KMS-11 (cell line): ENCODE measurements at regions not wholly inside any gene's neighbourhood (a gene's known extent, or its start where the extent isn't known, plus 50 kb on each side); places are given as distances from the start of the nearest gene placed in this dataset.
"Not testable (repeated sequence)": the region's sequence is repeated elsewhere in the genome, so short reads cannot be mapped to it uniquely, and the experiment has no call there.

ENCODE experiments used
- H2AFZ ChIP-seq: fragments of 200-600 bp; sonication (generic); 2 replicates; pipeline ENCODE4 v1.6.1; 2016; ENCODE audit warnings: antibody characterized with exemption, mixed run types, low read depth
- H3K27ac ChIP-seq: fragments of 200-600 bp; sonication (generic); 2 replicates; pipeline ENCODE4 v1.6.1; 2016; ENCODE audit warnings: mild to moderate bottlenecking, mixed run types
- H3K27me3 ChIP-seq: fragments of 200-600 bp; sonication (generic); 2 replicates; pipeline ENCODE4 v1.6.1; 2017; ENCODE audit warnings: mild to moderate bottlenecking, low read depth, mixed run types, moderate library complexity; ENCODE audit not compliant: insufficient read depth
- H3K36me3 ChIP-seq: fragments of 200-600 bp; sonication (generic); 2 replicates; pipeline ENCODE4 v1.6.1; 2017; ENCODE audit warnings: mild to moderate bottlenecking, mixed run types; ENCODE audit not compliant: insufficient read depth
- H3K4me1 ChIP-seq: fragments of 200-600 bp; sonication (generic); 2 replicates; pipeline ENCODE4 v1.6.1; 2016; ENCODE audit warnings: mild to moderate bottlenecking, low read depth, mixed run types; ENCODE audit not compliant: poor library complexity, severe bottlenecking
- H3K4me2 ChIP-seq: fragments of 200-600 bp; sonication (generic); 2 replicates; pipeline ENCODE4 v1.7.0; 2016; ENCODE audit warnings: mild to moderate bottlenecking, mixed run types
- H3K4me3 ChIP-seq: fragments of 200-600 bp; sonication (generic); IDR thresholded peaks from 2 replicates; pipeline ENCODE4 v1.6.1; 2017; ENCODE audit warnings: low read depth, low read length, mixed read lengths; ENCODE audit not compliant: insufficient read depth
- H3K79me2 ChIP-seq: fragments of 200-600 bp; sonication (generic); 2 replicates; pipeline ENCODE4 v1.6.1; 2016; ENCODE audit warnings: low read depth, mixed run types; ENCODE audit not compliant: insufficient read depth
- H3K9ac ChIP-seq: fragments of 200-600 bp; sonication (generic); 2 replicates; pipeline ENCODE4 v1.6.1; 2016; ENCODE audit warnings: mild to moderate bottlenecking, mixed run types
- H4K20me1 ChIP-seq: fragments of 200-600 bp; sonication (generic); 2 replicates; pipeline ENCODE4 v1.6.1; 2016; ENCODE audit warnings: mild to moderate bottlenecking, mixed run types; ENCODE audit not compliant: insufficient read depth
- TF ChIP-seq, protein P1 (sequence below): fragments of 200-600 bp; sonication (generic); conservative IDR thresholded peaks from 2 replicates; pipeline ENCODE4 v1.6.1; 2017; ENCODE audit warnings: low read depth, mild to moderate bottlenecking, antibody characterized with exemption, low read length, moderate library complexity, mixed read lengths

DNA sequence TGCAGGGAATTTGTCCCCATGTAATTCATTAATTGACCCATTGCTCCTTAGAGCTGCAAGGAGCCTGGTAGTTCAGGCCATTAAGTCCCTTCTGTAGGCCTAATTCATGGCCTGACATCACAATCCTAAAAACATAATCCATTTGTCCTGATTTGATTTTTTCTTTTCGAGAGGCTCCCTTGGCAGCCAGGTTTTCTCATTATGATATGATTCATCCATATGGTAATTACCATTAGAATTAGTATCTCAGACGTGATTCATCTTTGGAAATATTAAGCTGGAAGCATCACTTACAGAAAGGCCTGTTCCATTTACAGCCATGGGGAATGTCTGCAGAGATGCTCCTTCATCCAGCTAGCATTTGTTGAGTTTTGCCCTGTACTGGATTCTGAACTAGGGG, 128.5 kb downstream of the PLCE1 start:
- Histone ChIP-seq H2AFZ (no peak overlapping the region), H4K20me1 (no peaks in the 10 kb centered on the region), H3K27me3 (no peaks in the 10 kb centered on the region), H3K36me3 (no peaks in the 10 kb centered on the region), H3K4me3 (no peak overlapping the region), H3K27ac (no peak overlapping the region), H3K9ac (no peak overlapping the region), H3K4me1 (no peaks in the 10 kb centered on the region), H3K79me2 (no peaks in the 10 kb centered on the region), H3K4me2 (no peak overlapping the region)
- TF ChIP-seq, protein P1, sequence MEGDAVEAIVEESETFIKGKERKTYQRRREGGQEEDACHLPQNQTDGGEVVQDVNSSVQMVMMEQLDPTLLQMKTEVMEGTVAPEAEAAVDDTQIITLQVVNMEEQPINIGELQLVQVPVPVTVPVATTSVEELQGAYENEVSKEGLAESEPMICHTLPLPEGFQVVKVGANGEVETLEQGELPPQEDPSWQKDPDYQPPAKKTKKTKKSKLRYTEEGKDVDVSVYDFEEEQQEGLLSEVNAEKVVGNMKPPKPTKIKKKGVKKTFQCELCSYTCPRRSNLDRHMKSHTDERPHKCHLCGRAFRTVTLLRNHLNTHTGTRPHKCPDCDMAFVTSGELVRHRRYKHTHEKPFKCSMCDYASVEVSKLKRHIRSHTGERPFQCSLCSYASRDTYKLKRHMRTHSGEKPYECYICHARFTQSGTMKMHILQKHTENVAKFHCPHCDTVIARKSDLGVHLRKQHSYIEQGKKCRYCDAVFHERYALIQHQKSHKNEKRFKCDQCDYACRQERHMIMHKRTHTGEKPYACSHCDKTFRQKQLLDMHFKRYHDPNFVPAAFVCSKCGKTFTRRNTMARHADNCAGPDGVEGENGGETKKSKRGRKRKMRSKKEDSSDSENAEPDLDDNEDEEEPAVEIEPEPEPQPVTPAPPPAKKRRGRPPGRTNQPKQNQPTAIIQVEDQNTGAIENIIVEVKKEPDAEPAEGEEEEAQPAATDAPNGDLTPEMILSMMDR = no peak

DNA sequence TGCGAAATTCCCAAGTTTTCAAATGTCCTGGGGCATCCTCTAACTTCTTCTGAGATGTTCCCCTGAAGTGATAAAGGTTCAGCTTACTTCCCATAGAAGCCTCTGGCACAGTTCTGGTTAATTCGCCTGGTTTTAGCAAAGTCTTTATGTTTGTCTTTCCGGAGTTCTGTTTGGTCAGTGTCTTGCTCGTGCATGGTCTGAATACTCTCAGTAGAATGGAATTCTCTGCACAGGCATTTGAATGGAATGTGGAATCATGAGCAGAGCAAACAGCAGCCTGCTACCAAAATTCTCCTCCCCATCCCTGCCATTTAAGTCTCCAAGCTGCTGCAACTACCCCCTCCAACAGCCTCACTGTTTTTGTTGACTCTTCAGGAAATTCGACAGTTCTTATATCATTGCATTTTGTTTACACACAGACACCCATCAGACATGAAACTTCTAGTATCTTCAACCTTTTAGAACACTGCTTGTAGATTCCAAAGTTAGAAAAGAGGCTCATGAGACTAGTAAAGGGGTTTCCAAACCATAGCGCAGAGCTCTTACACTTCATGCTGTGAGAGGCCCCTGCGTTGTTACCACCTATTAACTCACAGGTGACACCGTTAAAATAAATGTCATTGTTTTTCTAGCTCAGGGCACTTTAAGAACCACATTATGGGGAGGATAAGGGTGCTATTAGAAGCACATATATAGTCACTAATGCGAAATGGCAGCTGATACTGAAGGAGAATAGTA, 129.7 kb downstream of the PLCE1 start:
- Histone ChIP-seq H3K36me3 (no peaks in the 10 kb centered on the region), H3K4me2 (no peak overlapping the region), H2AFZ (no peak overlapping the region), H4K20me1 (no peaks in the 10 kb centered on the region), H3K4me1 (no peaks in the 10 kb centered on the region), H3K27ac (no peak overlapping the region), H3K27me3 (no peaks in the 10 kb centered on the region), H3K79me2 (no peaks in the 10 kb centered on the region), H3K9ac (no peak overlapping the region), H3K4me3 (no peak overlapping the region)
- TF ChIP-seq, protein P1 = no peak

DNA sequence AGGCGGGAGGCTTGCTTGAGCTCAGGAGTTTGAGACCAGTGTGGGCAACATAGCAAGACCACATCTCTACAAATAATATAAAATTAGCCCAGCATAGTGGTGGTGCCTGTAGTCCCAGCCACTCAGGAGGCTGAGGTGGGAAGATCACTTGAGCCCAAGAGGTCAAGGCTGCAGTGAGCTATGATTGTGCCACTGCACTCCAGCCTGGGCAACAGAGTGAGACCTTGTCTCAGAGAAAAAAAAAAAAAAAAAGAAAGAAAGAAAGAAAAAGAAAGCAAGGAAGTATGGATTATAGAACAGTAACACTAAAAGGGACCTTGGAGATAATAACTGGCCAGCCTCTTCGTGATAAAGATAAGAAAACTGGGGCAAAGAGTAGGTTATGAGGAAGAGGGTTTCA, 130.4 kb downstream of the PLCE1 start:
- not testable (repeated sequence) for H3K79me2 ChIP-seq, H3K4me2 ChIP-seq, H2AFZ ChIP-seq, H4K20me1 ChIP-seq, H3K4me3 ChIP-seq, H3K9ac ChIP-seq, H3K36me3 ChIP-seq, H3K27ac ChIP-seq, H3K4me1 ChIP-seq, H3K27me3 ChIP-seq

DNA sequence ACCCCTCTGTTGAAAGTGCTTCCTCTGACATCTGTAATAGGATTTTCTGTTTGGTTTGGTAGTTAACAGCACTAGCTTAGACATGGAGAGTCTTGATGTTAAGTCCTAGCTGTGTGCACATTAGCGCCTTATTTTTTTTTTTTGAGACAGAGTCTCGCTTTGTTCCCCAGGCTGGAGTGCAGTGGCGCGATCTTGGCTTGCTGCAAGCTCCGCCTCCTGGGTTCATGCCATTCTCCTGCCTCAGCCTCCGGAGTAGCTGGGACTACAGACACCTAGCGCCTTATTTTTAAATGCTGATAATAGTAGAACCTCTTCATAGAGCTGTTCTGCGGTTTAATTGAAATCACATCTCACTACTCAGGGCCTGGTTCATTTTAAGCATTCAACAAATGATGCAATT, 131.5 kb downstream of the PLCE1 start:
- H4K20me1 ChIP-seq, H3K9ac ChIP-seq, H2AFZ ChIP-seq, H3K4me1 ChIP-seq, H3K4me2 ChIP-seq, H3K27me3 ChIP-seq, H3K36me3 ChIP-seq, H3K27ac ChIP-seq, H3K79me2 ChIP-seq, H3K4me3 ChIP-seq: not testable (repeated sequence)

DNA sequence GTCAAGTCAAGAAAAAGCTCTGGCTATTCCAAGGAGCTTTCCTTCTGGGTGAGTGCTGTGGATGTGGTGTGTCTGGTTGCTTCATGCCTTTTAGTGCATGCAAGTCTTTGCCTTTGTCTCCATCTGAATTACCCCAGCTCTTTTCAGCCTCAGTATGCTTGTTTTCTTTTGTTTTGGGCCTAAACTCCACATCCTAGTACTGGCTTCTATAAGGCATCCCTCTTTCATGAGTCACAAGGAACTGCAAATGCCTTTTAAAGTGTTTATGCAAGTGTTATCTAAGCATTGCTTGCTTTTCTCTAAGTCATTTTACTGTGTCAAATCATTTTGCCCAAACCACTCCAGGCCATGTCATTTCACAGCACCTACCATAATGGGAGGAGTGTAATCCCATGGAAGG, 132.1 kb downstream of the PLCE1 start:
- no peak overlapping the region for H2AFZ ChIP-seq
- no peak overlapping the region for H3K9ac ChIP-seq
- no peaks in the 10 kb centered on the region for H4K20me1 ChIP-seq
- H3K4me2 ChIP-seq = no peak overlapping the region
- no peaks in the 10 kb centered on the region for H3K27me3 ChIP-seq
- no peaks in the 10 kb centered on the region for H3K36me3 ChIP-seq
- H3K27ac ChIP-seq = no peak overlapping the region
- no peaks in the 10 kb centered on the region for H3K4me1 ChIP-seq
- TF ChIP-seq, protein P1 = no peak
- H3K79me2 ChIP-seq = no peaks in the 10 kb centered on the region
- H3K4me3 ChIP-seq = no peak overlapping the region
